Testis (tissue), 2 donors: ENCODE measurements at regions not wholly inside any gene's neighbourhood (a gene's known extent, or its start where the extent isn't known, plus 50 kb on each side); places are given as distances from the start of the nearest gene placed in this dataset.

Source experiments
- DNase-seq: peaks from one replicate; pipeline ENCODE4 v3.0.0-alpha.2; 2019
- H3K27ac ChIP-seq, 2 donors: fragments of 200-600 bp; sonication (generic); one replicate each; pipeline ENCODE4 v1.5.1; 2019
- H3K27me3 ChIP-seq: fragments of 200-600 bp; sonication (generic); one replicate; pipeline ENCODE4 v1.5.1; 2019
- H3K36me3 ChIP-seq: fragments of 200-600 bp; sonication (generic); one replicate; pipeline ENCODE4 v1.5.1; 2017; ENCODE audit warnings: low read depth; ENCODE audit errors: missing control alignments
- H3K4me1 ChIP-seq: fragments of 200-600 bp; sonication (generic); one replicate; pipeline ENCODE4 v1.5.1; 2019
- H3K4me3 ChIP-seq, 2 donors: fragments of 200-600 bp; sonication (generic); one replicate each; pipeline ENCODE4 v1.5.1; 2017 to 2019
- H3K9me3 ChIP-seq: fragments of 200-600 bp; sonication (generic); one replicate; pipeline ENCODE4 v1.5.1; 2017
- CTCF ChIP-seq, 3 experiments: fragments of 450-650 bp in 2 of 3; fragments of 200-600 bp in 1 of 3; sonication (generic) in 1 of 3; IDR thresholded peaks; one replicate each; pipeline ENCODE4 v1.5.1; 2016 to 2019; ENCODE audit warnings: antibody characterized with exemption in 3 of 3, mild to moderate bottlenecking in 2 of 3, moderate library complexity in 1 of 3
- POLR2A ChIP-seq: fragments of 450-650 bp; IDR thresholded peaks from one replicate; pipeline ENCODE4 v1.6.1; 2017; ENCODE audit warnings: antibody characterized with exemption, mild to moderate bottlenecking, moderate library complexity
- WGBS, 2 donors: methylation state at CpG; one replicate each; pipeline ENCODE4 v1.1.5; 2018; 5-methylcytosine and 5-hydroxymethylcytosine counted together
- intact Hi-C: fragments of 100-400 bp; cut with DNase I; formaldehyde crosslinking; loops from one replicate; pipeline ENCODE4 v1.15.1; 2023; ENCODE audit warnings: low total_unique reads

GRCh38 chr7:24172856-24173255 is 111.1 kb upstream of the NPY start:
- Histone ChIP-seq H3K9me3 (no peaks in the 10 kb centered on the region), H3K4me1 (no peaks in the 10 kb centered on the region), H3K27ac (no peak overlapping the region), H3K4me3 (no peak overlapping the region), H3K36me3 (no peaks in the 10 kb centered on the region), H3K27me3 (no peaks in the 10 kb centered on the region)
- 57 to 60% methylated on average over 4 of the region's 4 CpGs for WGBS, 2 donors
- intact Hi-C loops = no loop called here
- DNase-seq = no peak
- TF ChIP-seq POLR2A = no peak

GRCh38 chr7:24175603-24176002 is 108.4 kb upstream of the NPY start:
- Histone ChIP-seq H3K9me3 (no peaks in the 10 kb centered on the region), H3K27ac (no peak overlapping the region), H3K27me3 (no peaks in the 10 kb centered on the region), H3K4me1 (no peaks in the 10 kb centered on the region), H3K36me3 (no peaks in the 10 kb centered on the region), H3K4me3 (no peak overlapping the region)
- no peak for DNase-seq
- 84 to 90% methylated on average over 6 of the region's 6 CpGs for WGBS, 2 donors
- intact Hi-C loops = no loop called here
- TF ChIP-seq POLR2A (no peak), CTCF (IDR thresholded peaks at IDR 0.05) (no peak)

- H3K4me1 ChIP-seq = no peaks in the 10 kb centered on the region
- TF ChIP-seq CTCF (IDR thresholded peaks at IDR 0.05) (no peak), POLR2A (no peak)
- H3K36me3 ChIP-seq = no peaks in the 10 kb centered on the region
- DNase-seq = no peak
- no peak overlapping the region for H3K4me3 ChIP-seq
- intact Hi-C loops = no loop called here
- WGBS, 2 donors = 79 to 90% methylated on average over 5 of the region's 5 CpGs
- H3K27me3 ChIP-seq = no peaks in the 10 kb centered on the region
- H3K27ac ChIP-seq = no peak overlapping the region
- no peaks in the 10 kb centered on the region for H3K9me3 ChIP-seq
Observed at GRCh38 chr7:24178811-24179570, 105.0 kb upstream of the NPY start.

- H3K27ac ChIP-seq = no peak overlapping the region
- intact Hi-C loops = no loop called here
- DNase-seq = no peak
- no peaks in the 10 kb centered on the region for H3K9me3 ChIP-seq
- no peaks in the 10 kb centered on the region for H3K4me1 ChIP-seq
- no peak overlapping the region for H3K4me3 ChIP-seq
- H3K36me3 ChIP-seq = no peaks in the 10 kb centered on the region
- TF ChIP-seq POLR2A (no peak), CTCF (IDR thresholded peaks at IDR 0.05) (no peak)
- 69 to 82% methylated on average over 3 of the region's 3 CpGs for whole genome bisulfite sequencing, 2 donors
- no peaks in the 10 kb centered on the region for H3K27me3 ChIP-seq
Observed at GRCh38 chr7:24191362-24191761, 92.6 kb upstream of the NPY start.

- Histone ChIP-seq H3K4me1 (no peaks in the 10 kb centered on the region), H3K27me3 (no peaks in the 10 kb centered on the region), H3K36me3 (no peaks in the 10 kb centered on the region), H3K9me3 (no peaks in the 10 kb centered on the region), H3K27ac (no peak overlapping the region), H3K4me3 (no peak overlapping the region)
- no peak for DNase-seq
- intact Hi-C loops = no loop called here
- no peak for TF ChIP-seq POLR2A
- TF ChIP-seq CTCF (IDR thresholded peaks at IDR 0.05) = no peak
- WGBS, 2 donors = 82 to 84% methylated on average over 2 of the region's 2 CpGs
Observed at GRCh38 chr7:24192053-24192452, 91.9 kb upstream of the NPY start.
